Caco-2 (cell line): ENCODE measurements at regions not wholly inside any gene's neighbourhood (a gene's known extent, or its start where the extent isn't known, plus 50 kb on each side); places are given as distances from the start of the nearest gene placed in this dataset.

Source experiments
- BruUV-seq: library from RNA; stranded (reverse); fragments of 400-500 nt; replicated peaks from 2 replicates; lab custom pipeline; 2021; lab: Mats Ljungman, UMichigan
- CTCF ChIA-PET: fragments of 300-600 bp; sonication (Branson Sonifier 250); formaldehyde crosslinking; loops from one replicate; lab custom pipeline; 2022; ENCODE audit warnings: antibody characterized with exemption; lab: Charles Lee
- POLR2A ChIA-PET: fragments of 300-600 bp; sonication (Branson Sonifier 250); formaldehyde crosslinking; loops from one replicate; lab custom pipeline; 2022; ENCODE audit warnings: antibody characterized with exemption; lab: Charles Lee
- DNase-seq, 2 experiments: peaks; one replicate each; pipeline versions ENCODE4 v3.0.0 to v3.0.0-alpha.2; 2020 to 2022
- H3K27me3 ChIP-seq: replicated peaks from 2 replicates; pipeline ENCODE4 v1.6.0; 2011; ENCODE audit warnings: low read length; ENCODE audit not compliant: control insufficient read depth, insufficient read depth
- H3K36me3 ChIP-seq: 2 replicates; pipeline ENCODE4 v1.5.1; 2011; ENCODE audit warnings: low read length; ENCODE audit not compliant: control insufficient read depth, insufficient read depth
- H3K4me1 ChIP-seq: fragments of 250-450 bp; sonication (Bioruptor Pico); 2 replicates; pipeline ENCODE4 v1.5.1; 2020; ENCODE audit warnings: mild to moderate bottlenecking
- H3K4me3 ChIP-seq: 2 replicates; pipeline ENCODE4 v1.5.1; 2011; ENCODE audit warnings: low read depth, mild to moderate bottlenecking, control low read depth, low read length
- H3K9me3 ChIP-seq: fragments of 250-450 bp; sonication (Bioruptor Pico); 2 replicates; pipeline ENCODE4 v1.5.1; 2020; ENCODE audit warnings: mild to moderate bottlenecking, moderate library complexity
- H3K27ac Mint-ChIP-seq: one replicate; pipeline ENCODE4 v1.8.0; 2022; ENCODE audit warnings: mixed read lengths; ENCODE audit not compliant: unreplicated experiment
- H3K27me3 Mint-ChIP-seq: one replicate; pipeline ENCODE4 v1.8.0; 2022; ENCODE audit warnings: mixed read lengths; ENCODE audit not compliant: insufficient read depth, unreplicated experiment
- H3K36me3 Mint-ChIP-seq: one replicate; pipeline ENCODE4 v1.8.0; 2022; ENCODE audit warnings: mild to moderate bottlenecking, mixed read lengths; ENCODE audit not compliant: insufficient read depth, unreplicated experiment
- H3K4me1 Mint-ChIP-seq: one replicate; pipeline ENCODE4 v1.8.0; 2022; ENCODE audit warnings: low read depth, mixed read lengths; ENCODE audit not compliant: unreplicated experiment
- H3K4me3 Mint-ChIP-seq: one replicate; pipeline ENCODE4 v1.8.0; 2022; ENCODE audit warnings: mild to moderate bottlenecking, moderate library complexity, mixed read lengths; ENCODE audit not compliant: unreplicated experiment
- H3K9me3 Mint-ChIP-seq: one replicate; pipeline ENCODE4 v1.8.0; 2022; ENCODE audit warnings: mixed read lengths; ENCODE audit not compliant: unreplicated experiment
- CTCF ChIP-seq, 2 experiments: fragments of 200-600 bp in 1 of 2; IDR thresholded peaks; 1 replicate in 1 of 2; 2 replicates in 1 of 2; pipeline versions ENCODE4 v1.5.1 to v1.8.0; 2011 to 2022; ENCODE audit warnings: antibody characterized with exemption in 1 of 2, control low read depth in 1 of 2, inconsistent platforms in 1 of 2, low read depth in 1 of 2, low read length in 1 of 2, mild to moderate bottlenecking in 1 of 2, moderate library complexity in 1 of 2; ENCODE audit not compliant: insufficient read depth in 1 of 2, severe bottlenecking in 1 of 2, unreplicated experiment in 1 of 2
- intact Hi-C: fragments of 100-400 bp; cut with micrococcal nuclease; formaldehyde crosslinking; loops from one replicate; pipeline ENCODE4 v1.10.0; 2022; ENCODE audit not compliant: unreplicated experiment

GRCh38 chr2:12343141-12343540 is 373.6 kb upstream of the TRIB2 start:
- Histone ChIP-seq H3K4me1 (no peaks in the 10 kb centered on the region), H3K9me3 (no peaks in the 10 kb centered on the region), H3K4me3 (no peak overlapping the region), H3K36me3 (no peaks in the 10 kb centered on the region), H3K27me3 (no peaks in the 10 kb centered on the region)
- ChIA-PET POLR2A (no interaction called here), CTCF (no interaction called here)
- no peaks in the 10 kb centered on the region for H3K36me3 Mint-ChIP-seq
- no peak overlapping the region for H3K27ac Mint-ChIP-seq
- no peak overlapping the region for H3K4me3 Mint-ChIP-seq
- BruUV-seq = no TSS peak
- no peaks in the 10 kb centered on the region for H3K27me3 Mint-ChIP-seq
- no peak for DNase-seq
- no peaks in the 10 kb centered on the region for H3K4me1 Mint-ChIP-seq
- H3K9me3 Mint-ChIP-seq = peaks cover 12% of the 10 kb centered on the region
- no peak for TF ChIP-seq CTCF (IDR thresholded peaks at IDR 0.05; ENCODE audit: insufficient read depth in 1 of 2, low read depth in 1 of 2, low read length in 1 of 2, severe bottlenecking in 1 of 2, unreplicated experiment in 1 of 2)
- intact Hi-C loops = no loop called here

GRCh38 chr2:12347066-12347493 is 369.7 kb upstream of the TRIB2 start:
- Mint-ChIP-seq H3K27ac (no peak overlapping the region), H3K4me3 (no peak overlapping the region), H3K4me1 (no peaks in the 10 kb centered on the region), H3K9me3 (peaks cover 12% of the 10 kb centered on the region), H3K36me3 (no peaks in the 10 kb centered on the region), H3K27me3 (peaks cover 5% of the 10 kb centered on the region)
- no peaks in the 10 kb centered on the region; the same call in 1 of the 2 replicates for H3K27me3 ChIP-seq
- intact Hi-C loops = no loop called here
- CTCF ChIA-PET = no interaction called here
- H3K4me1 ChIP-seq = no peaks in the 10 kb centered on the region
- no peaks in the 10 kb centered on the region for H3K9me3 ChIP-seq
- DNase-seq = no peak
- BruUV-seq = no TSS peak
- H3K4me3 ChIP-seq = no peak overlapping the region
- POLR2A ChIA-PET = no interaction called here
- no peaks in the 10 kb centered on the region for H3K36me3 ChIP-seq
- TF ChIP-seq CTCF (IDR thresholded peaks at IDR 0.05; ENCODE audit: insufficient read depth in 1 of 2, low read depth in 1 of 2, low read length in 1 of 2, severe bottlenecking in 1 of 2, unreplicated experiment in 1 of 2) = no peak

- Histone ChIP-seq H3K36me3 (no peaks in the 10 kb centered on the region), H3K27me3 (no peaks in the 10 kb centered on the region; the same call in 1 of the 2 replicates), H3K4me1 (no peaks in the 10 kb centered on the region), H3K9me3 (no peaks in the 10 kb centered on the region), H3K4me3 (no peak overlapping the region)
- intact Hi-C loops = no loop called here
- BruUV-seq = no TSS peak
- no peak for DNase-seq
- POLR2A ChIA-PET = no interaction called here
- Mint-ChIP-seq H3K9me3 (peaks cover 12% of the 10 kb centered on the region), H3K27me3 (peaks cover 5% of the 10 kb centered on the region), H3K36me3 (no peaks in the 10 kb centered on the region), H3K4me1 (no peaks in the 10 kb centered on the region), H3K4me3 (no peak overlapping the region), H3K27ac (no peak overlapping the region)
- TF ChIP-seq CTCF (IDR thresholded peaks at IDR 0.05; ENCODE audit: insufficient read depth in 1 of 2, low read depth in 1 of 2, low read length in 1 of 2, severe bottlenecking in 1 of 2, unreplicated experiment in 1 of 2) = no peak
- CTCF ChIA-PET = no interaction called here
Observed at GRCh38 chr2:12348216-12348615, 368.5 kb upstream of the TRIB2 start.
